Liver (tissue), 8 donors: ENCODE measurements at regions not wholly inside any gene's neighbourhood (a gene's known extent, or its start where the extent isn't known, plus 50 kb on each side); places are given as distances from the start of the nearest gene placed in this dataset.

Experiments
- DNase-seq: peaks from one replicate; pipeline ENCODE4 v3.0.0-alpha.2; 2017; ENCODE audit warnings: low spot score
- H3K27ac ChIP-seq, 2 donors: one replicate each; pipeline ENCODE4 v1.7.0; 2013; ENCODE audit warnings: inconsistent platforms in 2 of 2, low read length in 2 of 2, control low read depth in 1 of 2, low read depth in 1 of 2, mild to moderate bottlenecking in 1 of 2
- H3K27me3 ChIP-seq, 4 donors: one replicate each; pipeline versions ENCODE4 v1.6.1 to v1.7.0; 2013; ENCODE audit warnings: low read length in 3 of 4, inconsistent platforms in 1 of 4, mild to moderate bottlenecking in 1 of 4, moderate library complexity in 1 of 4; ENCODE audit not compliant: control insufficient read depth in 4 of 4, insufficient read depth in 4 of 4
- H3K36me3 ChIP-seq, 4 donors: one replicate each; pipeline versions ENCODE4 v1.6.1 to v1.7.0; 2013; ENCODE audit warnings: low read length in 3 of 4, mild to moderate bottlenecking in 3 of 4, low read depth in 1 of 4, moderate library complexity in 1 of 4; ENCODE audit not compliant: control insufficient read depth in 4 of 4, insufficient read depth in 3 of 4
- H3K4me1 ChIP-seq, 4 donors: one replicate each; pipeline versions ENCODE4 v1.6.1 to v1.7.0; 2013; ENCODE audit warnings: low read length in 3 of 4, mild to moderate bottlenecking in 3 of 4, moderate library complexity in 1 of 4; ENCODE audit not compliant: control insufficient read depth in 4 of 4, insufficient read depth in 4 of 4
- H3K4me3 ChIP-seq, 3 donors: one replicate each; pipeline versions ENCODE4 v1.6.1 to v1.7.0; 2013; ENCODE audit warnings: low read length in 3 of 3, control low read depth in 1 of 3, low read depth in 1 of 3, mild to moderate bottlenecking in 1 of 3
- H3K9ac ChIP-seq, 2 donors: one replicate each; pipeline ENCODE4 v1.7.0; 2013; ENCODE audit warnings: low read length in 2 of 2, mild to moderate bottlenecking in 2 of 2, moderate library complexity in 2 of 2, control low read depth in 1 of 2, low read depth in 1 of 2
- H3K9me3 ChIP-seq, 4 donors: one replicate each; pipeline versions ENCODE4 v1.6.1 to v1.7.0; 2013; ENCODE audit warnings: low read length in 3 of 4; ENCODE audit not compliant: control insufficient read depth in 4 of 4
- ATF3 ChIP-seq: IDR thresholded peaks from 2 replicates; pipeline ENCODE4 v1.6.1; 2016; ENCODE audit warnings: antibody characterized with exemption
- CTCF ChIP-seq: fragments of 150-350 bp; IDR thresholded peaks from 2 replicates; pipeline ENCODE4 v1.5.1; 2017; ENCODE audit warnings: improper control_type of control experiment, low read depth, low read length; ENCODE audit not compliant: missing input control
- EGR1 ChIP-seq, 2 donors: IDR thresholded peaks; 2 replicates each; pipeline ENCODE4 v1.6.1; 2016 to 2018; ENCODE audit warnings: antibody characterized with exemption in 2 of 2, low read depth in 2 of 2
- FOXA1 ChIP-seq: IDR thresholded peaks from 2 replicates; pipeline ENCODE4 v1.6.1; 2016; ENCODE audit warnings: antibody characterized with exemption
- FOXA2 ChIP-seq: IDR thresholded peaks from 2 replicates; pipeline ENCODE4 v1.6.1; 2016; ENCODE audit warnings: antibody characterized with exemption
- GABPA ChIP-seq, 2 donors: IDR thresholded peaks in 1 of 2; conservative IDR thresholded peaks in 1 of 2; 2 replicates each; pipeline ENCODE4 v1.6.1; 2016; ENCODE audit warnings: antibody characterized with exemption in 2 of 2, mild to moderate bottlenecking in 1 of 2, moderate library complexity in 1 of 2
- HNF4A ChIP-seq, 2 donors: conservative IDR thresholded peaks; 2 replicates each; pipeline ENCODE4 v1.6.1; 2016; ENCODE audit warnings: antibody characterized with exemption in 2 of 2, mild to moderate bottlenecking in 2 of 2
- HNF4G ChIP-seq: IDR thresholded peaks from 2 replicates; pipeline ENCODE4 v1.6.1; 2016; ENCODE audit warnings: antibody characterized with exemption
- JUND ChIP-seq, 2 donors: IDR thresholded peaks; 2 replicates each; pipeline ENCODE4 v1.6.1; 2016; ENCODE audit warnings: antibody characterized with exemption in 2 of 2
- NR2F2 ChIP-seq: IDR thresholded peaks from 2 replicates; pipeline ENCODE4 v1.6.1; 2016; ENCODE audit warnings: antibody characterized with exemption
- RAD21 ChIP-seq, 2 donors: IDR thresholded peaks; 2 replicates each; pipeline ENCODE4 v1.6.1; 2016; ENCODE audit warnings: antibody characterized with exemption in 2 of 2, mild to moderate bottlenecking in 2 of 2
- REST ChIP-seq: IDR thresholded peaks from 2 replicates; pipeline ENCODE4 v1.6.1; 2016; ENCODE audit warnings: antibody characterized with exemption, mild to moderate bottlenecking
- RXRA ChIP-seq, 2 donors: IDR thresholded peaks; 2 replicates each; pipeline ENCODE4 v1.6.1; 2017 to 2018; ENCODE audit warnings: antibody characterized with exemption in 2 of 2, mild to moderate bottlenecking in 1 of 2
- SP1 ChIP-seq: IDR thresholded peaks from 2 replicates; pipeline ENCODE4 v1.6.1; 2018; ENCODE audit warnings: antibody characterized with exemption, mild to moderate bottlenecking
- TAF1 ChIP-seq: conservative IDR thresholded peaks from 2 replicates; pipeline ENCODE4 v1.6.1; 2016; ENCODE audit warnings: antibody characterized with exemption, mild to moderate bottlenecking
- YY1 ChIP-seq: IDR thresholded peaks from 2 replicates; pipeline ENCODE4 v1.6.1; 2016; ENCODE audit warnings: antibody characterized with exemption, mild to moderate bottlenecking
- ZBTB33 ChIP-seq: IDR thresholded peaks from 2 replicates; pipeline ENCODE4 v1.6.1; 2016; ENCODE audit warnings: antibody characterized with exemption
- WGBS: extraction: QIAGEN DNeasy Blood & Tissue Kit; methylation state at CpG from one replicate; pipeline ENCODE4 v1.1.7; 2013; 5-methylcytosine and 5-hydroxymethylcytosine counted together
- TF ChIP-seq, protein P1 (sequence below): IDR thresholded peaks from 2 replicates; pipeline ENCODE4 v1.6.1; 2016; ENCODE audit warnings: antibody characterized with exemption
- donor health status: healthy.
- donor health status: healthy.
- donor health status: healthy.
- donor health status: healthy.
- donor health status: healthy.

GRCh38 chr2:81238462-81238861 is 933.9 kb upstream of the LRRTM1 start:
- no peak for DNase-seq
- TF ChIP-seq RAD21 (IDR thresholded peaks at IDR 0.05) = no peak
- no peak for TF ChIP-seq JUND (IDR thresholded peaks at IDR 0.05)
- no peak for TF ChIP-seq REST
- no peak for TF ChIP-seq FOXA2
- TF ChIP-seq ATF3 = no peak
- TF ChIP-seq NR2F2 = no peak
- TF ChIP-seq YY1 = no peak
- no peak for TF ChIP-seq RXRA (IDR thresholded peaks at IDR 0.05)
- no peak for TF ChIP-seq GABPA (IDR thresholded peaks at IDR 0.05 in 1 of 2, conservative IDR thresholded peaks at IDR 0.05 in 1 of 2)
- no peak for TF ChIP-seq EGR1 (IDR thresholded peaks at IDR 0.05; ENCODE audit: low read depth in 2 of 2)
- no peak for TF ChIP-seq CTCF
- no peak for TF ChIP-seq HNF4A (conservative IDR thresholded peaks at IDR 0.05)
- no peak for TF ChIP-seq FOXA1
- TF ChIP-seq, protein P1, sequence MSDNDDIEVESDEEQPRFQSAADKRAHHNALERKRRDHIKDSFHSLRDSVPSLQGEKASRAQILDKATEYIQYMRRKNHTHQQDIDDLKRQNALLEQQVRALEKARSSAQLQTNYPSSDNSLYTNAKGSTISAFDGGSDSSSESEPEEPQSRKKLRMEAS = no peak
- 53% methylated on average over 2 of the region's 2 CpGs for WGBS
- H3K9me3 ChIP-seq = peaks cover 0 to 5% (median 0%) of the 10 kb centered on the region in 4 donors
- no peak overlapping the region for H3K27ac ChIP-seq
- no peak overlapping the region for H3K4me3 ChIP-seq
- H3K4me1 ChIP-seq = no peaks in the 10 kb centered on the region
- H3K36me3 ChIP-seq = no peaks in the 10 kb centered on the region
- H3K27me3 ChIP-seq = no peaks in the 10 kb centered on the region
- no peak overlapping the region for H3K9ac ChIP-seq

- Histone ChIP-seq H3K4me1 (no peaks in the 10 kb centered on the region), H3K9me3 (peaks cover 0 to 5% (median 0%) of the 10 kb centered on the region in 4 donors), H3K36me3 (no peaks in the 10 kb centered on the region), H3K27ac (no peak overlapping the region), H3K4me3 (no peak overlapping the region), H3K9ac (no peak overlapping the region), H3K27me3 (peaks cover 0 to 2% (median 0%) of the 10 kb centered on the region in 4 donors)
- TF ChIP-seq EGR1 (IDR thresholded peaks at IDR 0.05; ENCODE audit: low read depth in 2 of 2) (no peak), CTCF (no peak), RXRA (IDR thresholded peaks at IDR 0.05) (no peak), REST (no peak), ZBTB33 (no peak), HNF4A (conservative IDR thresholded peaks at IDR 0.05) (no peak), FOXA1 (no peak), FOXA2 (no peak), NR2F2 (no peak), SP1 (no peak), HNF4G (no peak), ATF3 (no peak), JUND (IDR thresholded peaks at IDR 0.05) (no peak), TAF1 (no peak)
- WGBS = 75% methylated on average over 1 of the region's 1 CpG
- DNase-seq = no peak
Observed at GRCh38 chr2:81235601-81236000, 931.0 kb upstream of the LRRTM1 start.
